Liver (tissue), 7 donors: ENCODE measurements at regions not wholly inside any gene's neighbourhood (a gene's known extent, or its start where the extent isn't known, plus 50 kb on each side); places are given as distances from the start of the nearest gene placed in this dataset.

Experiments used
- DNase-seq: peaks from one replicate; pipeline ENCODE4 v3.0.0-alpha.2; 2017; ENCODE audit warnings: low spot score
- H3K27ac ChIP-seq, 2 donors: one replicate each; pipeline ENCODE4 v1.7.0; 2013; ENCODE audit warnings: inconsistent platforms in 2 of 2, low read length in 2 of 2, control low read depth in 1 of 2, low read depth in 1 of 2, mild to moderate bottlenecking in 1 of 2
- H3K27me3 ChIP-seq, 4 donors: one replicate each; pipeline versions ENCODE4 v1.6.1 to v1.7.0; 2013; ENCODE audit warnings: low read length in 3 of 4, inconsistent platforms in 1 of 4, mild to moderate bottlenecking in 1 of 4, moderate library complexity in 1 of 4; ENCODE audit not compliant: control insufficient read depth in 4 of 4, insufficient read depth in 4 of 4
- H3K36me3 ChIP-seq, 4 donors: one replicate each; pipeline versions ENCODE4 v1.6.1 to v1.7.0; 2013; ENCODE audit warnings: low read length in 3 of 4, mild to moderate bottlenecking in 3 of 4, low read depth in 1 of 4, moderate library complexity in 1 of 4; ENCODE audit not compliant: control insufficient read depth in 4 of 4, insufficient read depth in 3 of 4
- H3K4me1 ChIP-seq, 4 donors: one replicate each; pipeline versions ENCODE4 v1.6.1 to v1.7.0; 2013; ENCODE audit warnings: low read length in 3 of 4, mild to moderate bottlenecking in 3 of 4, moderate library complexity in 1 of 4; ENCODE audit not compliant: control insufficient read depth in 4 of 4, insufficient read depth in 4 of 4
- H3K4me3 ChIP-seq, 3 donors: one replicate each; pipeline versions ENCODE4 v1.6.1 to v1.7.0; 2013; ENCODE audit warnings: low read length in 3 of 3, control low read depth in 1 of 3, low read depth in 1 of 3, mild to moderate bottlenecking in 1 of 3
- H3K9ac ChIP-seq, 2 donors: one replicate each; pipeline ENCODE4 v1.7.0; 2013; ENCODE audit warnings: low read length in 2 of 2, mild to moderate bottlenecking in 2 of 2, moderate library complexity in 2 of 2, control low read depth in 1 of 2, low read depth in 1 of 2
- H3K9me3 ChIP-seq, 4 donors: one replicate each; pipeline versions ENCODE4 v1.6.1 to v1.7.0; 2013; ENCODE audit warnings: low read length in 3 of 4; ENCODE audit not compliant: control insufficient read depth in 4 of 4
- FOXA1 ChIP-seq: IDR thresholded peaks from 2 replicates; pipeline ENCODE4 v1.6.1; 2016; ENCODE audit warnings: antibody characterized with exemption
- GABPA ChIP-seq, 2 donors: IDR thresholded peaks in 1 of 2; conservative IDR thresholded peaks in 1 of 2; 2 replicates each; pipeline ENCODE4 v1.6.1; 2016; ENCODE audit warnings: antibody characterized with exemption in 2 of 2, mild to moderate bottlenecking in 1 of 2, moderate library complexity in 1 of 2
- HNF4G ChIP-seq: IDR thresholded peaks from 2 replicates; pipeline ENCODE4 v1.6.1; 2016; ENCODE audit warnings: antibody characterized with exemption
- JUND ChIP-seq, 2 donors: IDR thresholded peaks; 2 replicates each; pipeline ENCODE4 v1.6.1; 2016; ENCODE audit warnings: antibody characterized with exemption in 2 of 2
- RAD21 ChIP-seq, 2 donors: IDR thresholded peaks; 2 replicates each; pipeline ENCODE4 v1.6.1; 2016; ENCODE audit warnings: antibody characterized with exemption in 2 of 2, mild to moderate bottlenecking in 2 of 2
- RXRA ChIP-seq, 2 donors: IDR thresholded peaks; 2 replicates each; pipeline ENCODE4 v1.6.1; 2017 to 2018; ENCODE audit warnings: antibody characterized with exemption in 2 of 2, mild to moderate bottlenecking in 1 of 2
- SP1 ChIP-seq: IDR thresholded peaks from 2 replicates; pipeline ENCODE4 v1.6.1; 2018; ENCODE audit warnings: antibody characterized with exemption, mild to moderate bottlenecking
- WGBS: extraction: QIAGEN DNeasy Blood & Tissue Kit; methylation state at CpG from one replicate; pipeline ENCODE4 v1.1.7; 2013; 5-methylcytosine and 5-hydroxymethylcytosine counted together
- TF ChIP-seq, protein P1 (sequence below): IDR thresholded peaks from 2 replicates; pipeline ENCODE4 v1.6.1; 2016; ENCODE audit warnings: antibody characterized with exemption
- TF ChIP-seq, protein P2 (sequence below): IDR thresholded peaks from 2 replicates; pipeline ENCODE4 v1.6.1; 2016; ENCODE audit warnings: antibody characterized with exemption, mild to moderate bottlenecking
- TF ChIP-seq, protein P3 (sequence below): IDR thresholded peaks from 2 replicates; pipeline ENCODE4 v1.6.1; 2016; ENCODE audit warnings: antibody characterized with exemption
- donor health status: healthy.
- donor health status: healthy.
- donor health status: healthy.
- donor health status: healthy.

DNA sequence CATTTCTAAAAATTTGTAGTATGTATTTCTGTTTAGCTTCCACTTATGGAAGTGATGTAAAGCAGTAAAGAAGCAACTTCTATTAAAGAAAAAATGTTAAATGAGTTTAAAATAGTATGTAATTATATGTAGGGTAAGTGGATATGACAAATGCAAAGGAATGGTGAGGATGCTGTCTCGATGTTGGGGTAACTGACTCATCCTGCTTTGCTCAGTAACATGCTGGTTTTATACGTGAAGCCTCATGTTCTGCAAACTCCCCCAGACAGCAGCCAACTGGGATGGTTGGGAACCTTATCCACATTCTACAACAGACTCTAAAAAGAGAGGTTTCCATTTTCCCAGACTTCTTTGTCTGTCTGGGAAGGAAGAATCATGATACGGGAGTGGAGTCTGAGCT is 1006.4 kb upstream of the TMEM132C start:
- H3K27me3 ChIP-seq: no peaks in the 10 kb centered on the region
- H3K27ac ChIP-seq: no peak overlapping the region
- H3K9ac ChIP-seq: no peak overlapping the region
- H3K9me3 ChIP-seq: no peaks in the 10 kb centered on the region
- no peaks in the 10 kb centered on the region for H3K36me3 ChIP-seq
- TF ChIP-seq HNF4G: no peak
- TF ChIP-seq RAD21 (IDR thresholded peaks at IDR 0.05): no peak
- TF ChIP-seq, protein P1, sequence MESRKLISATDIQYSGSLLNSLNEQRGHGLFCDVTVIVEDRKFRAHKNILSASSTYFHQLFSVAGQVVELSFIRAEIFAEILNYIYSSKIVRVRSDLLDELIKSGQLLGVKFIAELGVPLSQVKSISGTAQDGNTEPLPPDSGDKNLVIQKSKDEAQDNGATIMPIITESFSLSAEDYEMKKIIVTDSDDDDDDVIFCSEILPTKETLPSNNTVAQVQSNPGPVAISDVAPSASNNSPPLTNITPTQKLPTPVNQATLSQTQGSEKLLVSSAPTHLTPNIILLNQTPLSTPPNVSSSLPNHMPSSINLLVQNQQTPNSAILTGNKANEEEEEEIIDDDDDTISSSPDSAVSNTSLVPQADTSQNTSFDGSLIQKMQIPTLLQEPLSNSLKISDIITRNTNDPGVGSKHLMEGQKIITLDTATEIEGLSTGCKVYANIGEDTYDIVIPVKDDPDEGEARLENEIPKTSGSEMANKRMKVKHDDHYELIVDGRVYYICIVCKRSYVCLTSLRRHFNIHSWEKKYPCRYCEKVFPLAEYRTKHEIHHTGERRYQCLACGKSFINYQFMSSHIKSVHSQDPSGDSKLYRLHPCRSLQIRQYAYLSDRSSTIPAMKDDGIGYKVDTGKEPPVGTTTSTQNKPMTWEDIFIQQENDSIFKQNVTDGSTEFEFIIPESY: no peak
- no peak for TF ChIP-seq FOXA1
- no peak for DNase-seq
- peaks cover 0 to under 1% (median 0%) of the 10 kb centered on the region in 4 donors for H3K4me1 ChIP-seq
- no peak overlapping the region for H3K4me3 ChIP-seq
- 86% methylated on average over 3 of the region's 3 CpGs for WGBS

DNA sequence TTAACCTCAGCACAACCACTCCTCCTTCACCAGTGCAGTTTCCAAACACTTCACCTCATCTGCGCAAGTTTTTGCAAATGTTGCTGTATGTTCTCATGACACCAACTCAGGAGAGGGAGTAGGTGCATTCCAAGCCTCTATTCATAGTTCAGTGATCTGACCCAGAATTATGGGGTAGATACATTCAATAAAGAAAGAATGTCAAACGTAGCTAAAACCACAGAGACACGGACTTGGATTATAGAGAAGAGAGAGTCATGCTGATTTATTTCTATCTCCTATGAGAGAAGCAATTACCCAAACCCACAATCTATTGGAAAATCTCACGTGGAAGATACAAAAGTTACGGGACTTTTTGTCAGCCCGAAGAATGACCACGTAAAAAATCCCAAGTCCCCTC is 1006.0 kb upstream of the TMEM132C start:
- Histone ChIP-seq H3K4me1 (no peaks in the 10 kb centered on the region), H3K36me3 (no peaks in the 10 kb centered on the region), H3K9me3 (no peaks in the 10 kb centered on the region), H3K9ac (no peak overlapping the region), H3K27me3 (no peaks in the 10 kb centered on the region), H3K4me3 (no peak overlapping the region), H3K27ac (no peak overlapping the region)
- DNase-seq: no peak
- WGBS: 86% methylated on average over 7 of the region's 7 CpGs
- no peak for TF ChIP-seq GABPA (IDR thresholded peaks at IDR 0.05 in 1 of 2, conservative IDR thresholded peaks at IDR 0.05 in 1 of 2)
- TF ChIP-seq, protein P2, sequence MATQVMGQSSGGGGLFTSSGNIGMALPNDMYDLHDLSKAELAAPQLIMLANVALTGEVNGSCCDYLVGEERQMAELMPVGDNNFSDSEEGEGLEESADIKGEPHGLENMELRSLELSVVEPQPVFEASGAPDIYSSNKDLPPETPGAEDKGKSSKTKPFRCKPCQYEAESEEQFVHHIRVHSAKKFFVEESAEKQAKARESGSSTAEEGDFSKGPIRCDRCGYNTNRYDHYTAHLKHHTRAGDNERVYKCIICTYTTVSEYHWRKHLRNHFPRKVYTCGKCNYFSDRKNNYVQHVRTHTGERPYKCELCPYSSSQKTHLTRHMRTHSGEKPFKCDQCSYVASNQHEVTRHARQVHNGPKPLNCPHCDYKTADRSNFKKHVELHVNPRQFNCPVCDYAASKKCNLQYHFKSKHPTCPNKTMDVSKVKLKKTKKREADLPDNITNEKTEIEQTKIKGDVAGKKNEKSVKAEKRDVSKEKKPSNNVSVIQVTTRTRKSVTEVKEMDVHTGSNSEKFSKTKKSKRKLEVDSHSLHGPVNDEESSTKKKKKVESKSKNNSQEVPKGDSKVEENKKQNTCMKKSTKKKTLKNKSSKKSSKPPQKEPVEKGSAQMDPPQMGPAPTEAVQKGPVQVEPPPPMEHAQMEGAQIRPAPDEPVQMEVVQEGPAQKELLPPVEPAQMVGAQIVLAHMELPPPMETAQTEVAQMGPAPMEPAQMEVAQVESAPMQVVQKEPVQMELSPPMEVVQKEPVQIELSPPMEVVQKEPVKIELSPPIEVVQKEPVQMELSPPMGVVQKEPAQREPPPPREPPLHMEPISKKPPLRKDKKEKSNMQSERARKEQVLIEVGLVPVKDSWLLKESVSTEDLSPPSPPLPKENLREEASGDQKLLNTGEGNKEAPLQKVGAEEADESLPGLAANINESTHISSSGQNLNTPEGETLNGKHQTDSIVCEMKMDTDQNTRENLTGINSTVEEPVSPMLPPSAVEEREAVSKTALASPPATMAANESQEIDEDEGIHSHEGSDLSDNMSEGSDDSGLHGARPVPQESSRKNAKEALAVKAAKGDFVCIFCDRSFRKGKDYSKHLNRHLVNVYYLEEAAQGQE: no peak
- TF ChIP-seq, protein P3, sequence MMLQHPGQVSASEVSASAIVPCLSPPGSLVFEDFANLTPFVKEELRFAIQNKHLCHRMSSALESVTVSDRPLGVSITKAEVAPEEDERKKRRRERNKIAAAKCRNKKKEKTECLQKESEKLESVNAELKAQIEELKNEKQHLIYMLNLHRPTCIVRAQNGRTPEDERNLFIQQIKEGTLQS: no peak
- TF ChIP-seq JUND (IDR thresholded peaks at IDR 0.05): no peak
- no peak for TF ChIP-seq SP1
- TF ChIP-seq HNF4G: no peak

DNA sequence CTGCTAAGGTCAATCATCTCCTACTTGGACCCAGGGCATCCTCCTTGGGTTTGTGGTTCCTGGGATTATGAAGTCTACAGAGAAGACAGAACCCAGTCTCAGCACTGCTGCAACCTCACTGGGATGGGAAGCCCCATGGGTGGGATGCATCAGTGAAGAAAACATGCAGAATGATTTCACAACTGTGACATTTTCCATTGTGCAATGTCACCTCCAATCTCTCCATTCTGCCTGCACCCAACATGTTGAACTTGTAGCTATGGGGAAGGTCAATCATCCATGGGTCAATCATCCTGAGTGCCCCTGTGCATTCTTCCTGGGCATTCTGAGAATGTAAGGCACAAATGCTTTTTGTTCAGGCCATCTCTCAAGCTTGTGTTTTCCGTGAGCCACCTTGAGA is 1004.4 kb upstream of the TMEM132C start:
- Histone ChIP-seq H3K4me1 (no peaks in the 10 kb centered on the region), H3K9me3 (no peaks in the 10 kb centered on the region), H3K9ac (no peak overlapping the region), H3K4me3 (no peak overlapping the region), H3K27ac (no peak overlapping the region), H3K36me3 (no peaks in the 10 kb centered on the region), H3K27me3 (no peaks in the 10 kb centered on the region)
- no peak for DNase-seq
- WGBS: 88% methylated on average over 1 of the region's 1 CpG
- TF ChIP-seq RXRA (IDR thresholded peaks at IDR 0.05): peak; percentile 76 to 90
- TF ChIP-seq, protein P1: no peak
